Stimulated activated CD8-positive, alpha-beta memory T cell treated with anti-CD3 and anti-CD28 coated beads, Interleukin-4, amount 100 ng/mL, for 4 hours (primary cell): ENCODE measurements at regions not wholly inside any gene's neighbourhood (a gene's known extent, or its start where the extent isn't known, plus 50 kb on each side); places are given as distances from the start of the nearest gene placed in this dataset.

Experiments used
- DNase-seq, 2 donors: peaks; one replicate each; pipeline ENCODE4 v3.0.0-alpha.2; 2020; ENCODE audit warnings: low read depth in 2 of 2, low spot score in 1 of 2

DNA sequence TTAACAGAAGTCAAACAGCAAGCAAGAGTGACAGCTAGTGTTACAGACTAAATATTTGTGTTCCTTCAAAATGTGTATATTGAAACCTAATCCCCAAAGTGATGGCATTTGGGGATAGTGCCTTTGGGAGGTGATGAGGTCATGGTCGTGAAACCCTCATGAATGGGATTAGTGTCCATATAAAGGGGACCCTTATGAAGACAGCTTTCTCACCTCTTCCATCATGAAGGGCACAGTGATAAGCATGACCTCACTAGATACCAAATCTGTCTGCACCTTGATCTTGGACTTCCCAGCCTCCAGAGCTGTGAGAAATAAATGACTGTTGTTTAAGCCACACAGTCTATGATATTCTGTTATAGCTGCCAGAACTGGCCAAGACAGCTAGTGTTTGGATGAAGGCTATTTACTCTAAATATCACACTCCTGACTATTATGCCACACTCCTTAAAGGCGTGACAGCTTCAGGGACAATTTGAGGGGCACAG, 235.7 kb upstream of the TMEM72 start:
- no peak for DNase-seq

DNA sequence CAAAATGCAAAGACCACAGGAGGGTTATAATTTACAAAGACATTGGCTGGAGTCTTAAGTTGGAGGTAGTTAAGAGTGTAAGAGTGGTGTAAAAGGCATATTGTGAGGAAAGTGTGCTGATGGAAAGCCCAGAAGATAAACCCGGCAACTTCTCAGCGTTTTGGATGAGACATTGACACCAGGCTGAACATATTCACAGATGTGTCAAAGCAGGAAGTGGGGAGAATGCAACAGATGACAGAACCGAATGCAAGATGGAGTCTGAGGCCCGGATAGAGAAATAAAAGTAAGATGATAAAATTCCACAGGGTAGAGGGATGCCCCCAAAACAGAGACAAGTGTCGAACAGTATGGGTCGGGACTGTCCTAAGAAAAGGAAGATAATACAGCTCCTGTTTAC, 230.4 kb upstream of the TMEM72 start:
- no peak for DNase-seq

DNA sequence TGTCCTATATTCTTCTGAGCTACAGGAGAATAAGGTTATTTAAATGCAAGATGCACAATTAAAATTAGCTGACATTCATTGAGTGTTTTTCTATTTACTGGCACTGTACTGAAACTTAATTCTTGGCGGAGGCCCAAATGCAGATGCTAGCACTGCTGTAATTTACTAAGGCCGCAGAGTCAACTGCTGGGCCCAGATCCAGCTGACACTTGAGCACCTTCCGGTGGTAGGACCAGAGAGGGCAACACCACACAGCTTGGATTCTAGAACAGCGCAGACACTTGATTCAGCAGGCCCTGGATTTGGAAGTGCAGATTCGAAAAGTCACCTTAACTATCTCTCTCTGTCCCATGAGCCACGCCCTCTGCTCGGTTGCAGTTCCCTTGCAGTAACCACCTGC, 228.6 kb upstream of the TMEM72 start:
- no peak for DNase-seq

DNA sequence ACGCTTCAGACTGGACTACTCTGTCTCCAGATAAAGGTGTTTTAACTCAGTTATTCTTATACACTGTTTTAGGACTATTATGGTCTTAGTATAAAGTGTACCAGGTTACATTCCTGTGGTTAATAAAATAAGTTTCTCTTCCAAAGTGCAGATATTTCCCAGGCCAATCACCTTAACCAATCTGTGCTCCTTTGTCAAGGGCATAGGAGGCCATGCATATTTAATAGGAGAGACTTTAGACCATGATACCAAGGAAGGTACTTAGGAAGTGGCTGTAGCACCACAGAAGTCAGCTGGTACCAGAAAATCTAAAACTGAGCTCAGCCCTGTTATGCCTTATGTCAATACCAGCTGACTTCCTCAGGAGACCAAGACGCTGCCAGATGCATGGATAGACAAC, 226.5 kb upstream of the TMEM72 start:
- DNase-seq = no peak

DNA sequence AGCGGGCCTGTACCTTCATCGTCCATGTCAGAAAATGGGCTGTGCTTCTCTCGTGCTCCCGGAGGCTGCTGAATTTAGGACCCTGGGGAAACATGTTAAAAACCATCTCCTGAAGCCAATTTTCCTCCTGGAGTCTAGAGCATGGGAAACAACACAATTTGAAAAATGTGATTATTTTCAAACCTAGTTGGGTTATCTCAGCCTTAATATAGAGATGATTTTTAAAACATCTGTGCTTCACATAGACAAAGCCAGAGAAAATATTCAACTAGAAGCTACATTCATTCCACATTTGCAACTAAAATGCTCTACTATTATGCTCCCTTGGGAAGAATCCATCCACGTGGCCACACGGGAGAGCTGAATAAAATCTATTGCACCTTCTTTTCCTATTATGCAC, 225.9 kb upstream of the TMEM72 start:
- no peak for DNase-seq

DNA sequence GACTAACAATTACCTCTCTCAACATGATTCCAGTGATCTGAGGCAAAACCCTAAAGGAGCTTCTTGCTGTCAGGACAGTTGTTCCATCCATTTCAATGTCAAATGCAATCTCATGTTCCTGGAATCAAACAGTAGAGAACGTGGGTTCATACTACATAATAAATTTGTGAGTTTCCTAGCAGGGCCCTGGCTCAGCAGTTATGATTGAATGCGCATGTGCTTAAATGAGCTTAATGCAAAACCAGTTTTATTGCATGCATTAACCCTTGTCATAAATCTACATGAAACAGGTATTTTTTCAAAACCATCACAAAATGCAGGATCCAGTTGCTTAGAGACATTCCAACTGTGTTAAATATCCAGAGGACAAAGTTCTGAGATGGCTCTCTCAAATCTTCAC, 225.4 kb upstream of the TMEM72 start:
- no peak for DNase-seq

DNA sequence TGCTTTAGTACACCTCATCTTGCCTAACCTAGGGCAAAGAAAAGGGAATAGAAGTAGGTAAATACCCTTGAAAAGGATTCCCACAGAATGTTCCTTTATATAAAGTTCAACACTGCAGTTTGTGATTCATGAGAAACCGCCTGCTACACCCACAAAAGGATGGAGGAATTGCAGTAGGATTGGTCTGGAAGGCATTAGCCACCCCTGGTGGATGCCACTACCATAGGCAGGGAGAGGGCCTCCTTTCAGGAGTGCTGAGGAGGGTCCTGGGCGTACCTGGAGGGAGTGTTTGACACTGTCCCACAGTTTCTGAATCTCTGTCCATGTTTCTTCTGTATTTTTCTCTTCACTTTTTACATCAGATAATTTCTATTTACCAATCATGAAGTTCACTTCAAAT, 221.8 kb upstream of the TMEM72 start:
- no peak for DNase-seq

DNA sequence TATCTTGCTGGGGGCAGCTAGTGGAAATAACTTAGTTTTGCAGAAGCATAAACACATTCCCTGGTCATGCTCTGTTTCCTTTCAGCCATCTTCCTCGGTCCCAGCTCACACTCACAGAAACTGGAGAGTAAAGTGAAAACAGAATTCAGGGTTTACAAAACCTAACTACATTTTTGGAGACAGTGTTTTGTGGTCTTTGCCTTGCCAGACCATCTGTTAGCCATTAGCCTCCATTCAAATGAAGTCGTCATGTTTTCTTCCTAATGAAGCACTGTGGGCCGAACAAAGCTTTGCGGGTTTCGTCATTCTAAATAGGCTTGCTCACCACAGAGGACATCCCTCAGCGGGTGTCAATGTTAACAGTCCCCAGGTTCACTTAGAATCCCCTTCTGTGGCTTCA, 214.6 kb upstream of the TMEM72 start:
- DNase-seq = no peak

DNA sequence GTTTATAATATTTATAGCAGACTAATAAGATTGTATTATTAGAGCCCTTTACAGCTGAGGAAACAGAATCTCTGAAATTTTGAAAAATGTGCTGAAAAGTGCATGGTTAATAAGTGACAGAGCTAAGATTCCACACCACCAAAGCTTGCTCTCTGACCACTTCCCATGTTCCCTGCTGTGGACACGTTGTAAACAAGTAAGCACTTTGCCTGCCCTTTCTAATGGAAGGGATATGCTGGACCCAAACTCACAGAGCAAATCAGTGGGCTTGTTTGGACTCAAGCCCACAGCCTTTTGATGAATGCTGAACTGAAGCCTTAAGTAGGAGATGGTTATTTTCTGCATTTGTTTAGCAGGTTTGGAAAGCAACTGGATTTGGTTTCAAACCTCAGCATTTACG, 214.0 kb upstream of the TMEM72 start:
- no peak for DNase-seq

DNA sequence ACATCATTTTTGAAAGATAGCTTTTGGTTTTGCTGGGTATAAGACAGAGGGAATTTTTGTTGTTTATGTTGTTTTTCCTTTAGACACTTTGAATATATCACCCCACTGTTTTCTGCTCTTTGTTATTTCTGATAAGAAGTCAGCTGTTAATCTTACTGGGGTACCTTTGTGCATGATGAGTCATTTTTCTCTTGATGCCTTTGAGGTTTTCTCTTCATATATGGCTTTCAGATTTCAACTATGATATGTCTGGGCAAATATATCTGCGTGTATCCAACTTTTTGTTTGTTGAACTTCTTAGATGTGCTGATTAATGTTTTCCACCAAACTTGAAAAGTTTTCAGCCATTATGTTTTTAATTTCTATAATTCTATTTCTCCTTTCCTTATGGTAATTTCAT, 208.6 kb upstream of the TMEM72 start:
- DNase-seq = no peak

DNA sequence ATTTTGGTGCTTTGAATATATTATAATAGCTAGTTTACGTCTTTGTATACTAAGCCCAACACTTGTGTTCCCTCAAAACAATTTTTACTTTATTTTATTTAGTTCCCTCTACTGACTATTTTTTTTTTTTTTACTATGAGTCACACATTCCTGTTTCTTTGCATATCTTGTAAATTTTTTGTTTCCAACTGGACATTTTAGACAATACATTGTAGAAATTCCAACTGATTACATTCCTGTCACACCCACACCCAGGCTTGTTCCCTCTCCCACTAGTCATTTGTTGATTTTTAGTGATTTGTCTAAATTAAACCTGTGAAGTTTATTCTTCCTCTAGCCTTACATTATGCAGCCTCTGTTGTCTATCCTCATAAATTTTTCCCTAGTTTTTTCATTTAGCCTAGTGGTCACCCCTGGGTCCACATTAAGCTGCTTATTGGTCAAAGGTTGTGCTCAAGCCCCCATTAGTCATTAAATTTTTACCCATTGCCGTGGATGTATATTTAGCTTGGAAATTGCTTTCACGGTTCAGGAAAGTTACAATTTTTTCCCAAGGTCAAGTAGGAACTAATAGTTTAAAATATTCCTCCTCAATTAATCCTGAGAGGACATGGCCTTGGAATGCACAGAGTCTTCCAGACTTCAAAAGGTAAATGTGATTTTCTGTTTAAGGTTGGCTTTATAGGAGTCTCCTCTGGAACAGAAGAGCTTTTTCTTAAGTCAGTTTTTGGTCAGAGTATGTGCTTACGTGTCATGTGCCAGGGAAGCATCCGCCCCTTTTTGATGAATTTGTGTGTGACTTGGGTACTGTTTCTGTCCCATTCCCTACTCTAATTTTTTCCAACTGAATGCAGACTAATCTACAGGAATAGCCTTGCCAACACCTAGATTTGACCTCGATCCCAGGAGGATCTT, 207.6 kb upstream of the TMEM72 start:
- no peak for DNase-seq

DNA sequence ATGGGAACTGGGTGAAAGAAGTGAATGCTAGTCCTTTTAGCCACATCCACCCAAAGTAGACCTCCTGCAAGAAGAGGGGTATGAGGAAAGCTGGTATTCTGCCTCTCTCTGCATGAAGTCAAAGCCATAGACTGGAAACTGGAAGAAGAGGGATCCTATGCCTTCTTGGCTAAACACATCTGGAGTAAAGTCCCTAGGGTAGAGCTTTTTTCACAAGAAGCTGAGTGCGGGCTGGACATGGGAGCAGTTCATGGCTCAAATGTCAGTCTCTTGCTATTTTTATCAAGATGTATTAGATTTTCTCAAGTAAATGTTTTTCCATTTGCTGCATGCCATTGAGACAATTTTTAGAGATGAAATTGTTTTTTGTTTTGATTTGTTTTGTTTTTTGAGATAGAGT, 206.5 kb upstream of the TMEM72 start:
- no peak for DNase-seq

DNA sequence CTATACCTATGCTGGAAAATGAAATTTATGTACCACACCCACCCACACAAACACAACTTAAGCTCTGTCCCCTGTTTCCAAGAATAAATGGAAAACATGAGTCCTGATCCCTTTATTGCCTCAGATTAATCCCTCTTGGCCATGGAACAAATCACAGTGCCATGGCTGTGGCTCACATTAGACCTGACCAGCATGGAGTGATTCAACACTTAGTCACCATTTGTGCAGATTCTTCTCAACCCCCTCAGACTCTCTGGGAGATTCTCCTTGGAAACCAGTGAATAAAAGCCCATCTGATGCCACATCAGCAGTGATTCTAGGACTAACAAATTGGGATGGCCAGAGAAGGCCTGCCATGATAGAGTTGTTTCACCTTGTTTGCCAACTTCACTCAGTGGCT, 204.4 kb upstream of the TMEM72 start:
- no peak for DNase-seq

DNA sequence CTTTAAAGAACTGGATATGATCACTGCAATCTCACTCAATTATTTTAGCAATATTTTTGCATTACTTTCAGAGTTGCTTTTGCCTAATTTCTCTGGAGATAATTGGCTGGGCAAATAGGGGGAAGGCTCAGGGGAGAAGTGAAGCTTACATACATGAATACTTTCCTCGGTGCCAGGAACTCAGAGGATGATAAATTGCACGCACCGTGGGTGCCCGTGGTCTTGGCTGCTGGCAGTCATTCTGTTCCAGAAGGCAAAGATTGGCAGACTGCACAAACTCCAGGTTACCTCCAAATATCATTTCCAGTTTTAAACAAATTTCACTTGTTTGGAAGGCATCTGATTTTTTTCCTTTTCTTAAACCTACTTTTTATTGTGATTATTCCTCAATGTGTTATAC, 197.8 kb upstream of the TMEM72 start:
- DNase-seq = no peak

DNA sequence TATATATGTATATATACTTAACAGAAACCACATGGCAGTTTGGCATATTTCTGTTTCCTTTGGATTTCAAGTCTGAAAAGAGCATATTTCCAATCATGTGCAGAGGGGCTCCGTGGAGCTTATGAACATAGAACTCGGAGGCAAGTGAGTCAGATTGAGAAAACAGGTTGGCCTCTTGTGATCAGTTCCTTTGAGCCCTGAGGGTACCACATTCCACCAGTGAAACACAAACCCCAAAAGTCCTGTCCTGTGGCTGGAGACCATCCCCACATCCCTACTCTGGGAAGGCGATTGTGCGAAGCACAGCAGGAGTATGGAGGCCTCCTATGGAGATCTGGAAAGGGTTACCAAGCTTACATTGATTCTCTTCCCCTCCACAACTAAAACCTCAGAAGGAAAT, 196.7 kb upstream of the TMEM72 start:
- no peak for DNase-seq

DNA sequence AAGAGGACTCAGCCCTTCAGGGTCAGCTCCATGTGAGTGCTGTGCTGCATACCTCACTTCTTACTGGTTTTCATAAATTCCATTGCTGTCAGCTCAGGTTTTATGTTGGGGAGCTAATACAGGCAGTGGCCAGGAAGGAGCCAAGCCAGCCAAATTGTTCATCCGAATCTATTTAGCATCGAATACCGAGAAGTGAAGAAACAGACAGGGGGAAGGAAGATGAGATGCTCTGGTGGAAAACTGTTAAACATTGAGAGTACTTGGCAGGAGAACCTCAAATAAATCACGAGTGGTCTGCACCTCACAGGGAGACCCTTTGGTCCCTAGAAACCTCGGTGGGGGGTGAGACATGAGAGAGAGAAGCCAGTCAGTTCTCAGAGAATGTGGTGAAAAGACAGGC, 196.0 kb upstream of the TMEM72 start:
- no peak for DNase-seq

DNA sequence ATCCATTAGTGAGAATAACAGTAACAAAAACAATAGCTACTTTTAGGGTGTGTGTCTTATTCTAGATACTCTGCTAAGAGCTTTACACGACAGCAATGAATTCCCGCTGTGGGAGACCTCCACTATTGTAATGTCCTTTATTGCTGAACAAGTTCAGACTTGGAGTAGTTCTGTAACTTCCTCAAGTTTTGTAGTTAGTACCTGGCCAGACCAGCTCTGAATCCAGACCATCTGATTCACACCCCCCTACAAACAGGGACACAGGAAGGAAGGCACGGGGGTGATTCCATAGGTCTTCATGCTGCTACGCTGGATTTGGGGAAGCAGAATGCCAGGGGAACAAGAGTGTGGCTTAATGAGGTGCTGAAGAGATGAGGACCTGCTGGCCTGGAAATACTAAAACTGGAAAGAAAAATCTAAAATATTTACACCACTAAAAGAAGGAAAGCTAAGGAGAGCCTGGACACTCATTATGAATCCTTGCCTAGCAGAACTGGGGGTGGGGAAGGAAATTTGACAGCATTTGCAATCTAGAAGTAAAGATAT, 194.6 kb upstream of the TMEM72 start:
- no peak for DNase-seq

DNA sequence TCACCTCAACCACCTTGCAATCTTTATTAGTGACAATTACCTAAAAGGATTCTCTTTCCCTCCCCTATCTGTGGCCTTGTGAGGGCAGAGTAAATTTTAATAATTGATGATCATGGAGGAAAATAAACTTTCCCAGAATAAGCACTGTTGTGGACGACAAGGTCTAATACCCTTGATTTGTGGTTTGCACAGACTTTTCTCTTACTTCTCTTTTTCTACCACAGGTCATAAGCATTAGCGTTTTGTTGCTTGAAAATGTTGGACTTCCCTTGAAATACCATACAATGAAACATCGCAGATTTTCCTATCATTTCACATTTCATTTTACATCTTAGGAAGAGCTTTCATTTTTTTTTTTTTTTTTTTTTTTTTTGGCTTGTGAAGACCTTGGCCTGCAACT, 188.1 kb upstream of the TMEM72 start:
- no peak for DNase-seq

DNA sequence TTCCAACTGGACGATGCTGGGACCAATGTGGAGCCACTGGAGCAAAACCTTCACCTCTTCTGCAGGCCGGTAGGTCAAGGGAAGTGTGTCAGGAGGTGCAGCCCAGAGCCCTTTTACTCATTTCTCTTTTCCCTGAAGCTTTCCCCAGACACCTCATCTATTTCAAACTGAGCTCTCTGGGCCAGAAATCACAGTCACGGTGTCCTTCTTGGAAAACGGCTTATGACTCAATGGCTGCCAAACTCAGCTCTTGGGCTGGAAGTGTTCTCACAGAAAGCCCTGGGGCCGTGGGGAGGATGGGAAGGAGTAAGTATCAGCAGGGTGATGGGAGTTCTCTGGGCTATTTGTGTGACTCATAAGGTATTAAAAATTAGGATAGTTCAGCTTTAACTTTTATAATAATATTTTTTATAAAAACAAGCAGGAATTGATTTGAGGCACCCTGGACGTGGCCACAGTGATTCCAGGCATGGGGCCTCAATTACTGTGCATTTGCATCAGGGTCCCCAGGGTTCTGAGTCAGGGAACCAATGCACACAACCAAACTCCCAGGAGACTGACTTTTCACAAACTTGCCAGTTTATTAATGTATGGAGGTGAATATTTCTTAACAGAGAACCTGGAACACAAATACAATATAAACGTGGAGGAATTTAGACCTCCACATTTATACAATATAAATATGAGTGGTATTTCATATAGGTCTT, 187.4 kb upstream of the TMEM72 start:
- no peak for DNase-seq

DNA sequence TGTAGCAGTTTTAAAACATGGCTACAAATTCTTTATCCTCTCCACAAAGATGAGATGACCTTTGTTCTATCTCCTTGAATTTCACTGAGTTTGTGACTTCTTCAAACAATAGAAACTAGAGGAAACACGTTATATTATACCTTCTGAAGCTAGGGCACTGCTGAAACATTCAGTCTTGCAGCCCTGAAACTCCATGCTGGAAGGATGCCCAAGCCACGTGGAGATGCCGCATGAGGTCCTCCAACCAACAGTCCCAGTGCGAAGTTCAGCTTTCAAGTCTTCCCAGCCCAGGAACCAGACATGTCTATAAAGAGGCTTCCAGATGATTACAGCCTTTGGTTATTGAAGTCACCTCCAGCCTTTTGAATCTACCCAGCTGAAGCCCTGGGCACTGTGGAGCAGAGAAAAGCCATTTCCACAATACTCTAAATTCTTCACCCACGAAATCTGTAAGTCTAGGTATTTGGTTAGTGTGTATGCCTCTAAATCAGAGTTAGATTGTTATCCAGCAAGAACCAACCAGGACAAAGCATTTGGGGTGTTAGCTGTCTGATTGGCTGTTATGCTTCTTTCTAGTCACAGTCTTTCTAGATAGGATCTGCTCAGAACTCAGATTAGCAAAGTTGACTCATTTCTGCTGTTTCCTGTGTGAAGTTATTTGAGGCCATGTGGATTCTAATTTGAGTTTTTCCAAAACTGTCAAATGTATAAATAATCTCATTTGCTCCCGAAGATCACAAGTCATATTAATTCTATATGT, 186.5 kb upstream of the TMEM72 start:
- DNase-seq = no peak

DNA sequence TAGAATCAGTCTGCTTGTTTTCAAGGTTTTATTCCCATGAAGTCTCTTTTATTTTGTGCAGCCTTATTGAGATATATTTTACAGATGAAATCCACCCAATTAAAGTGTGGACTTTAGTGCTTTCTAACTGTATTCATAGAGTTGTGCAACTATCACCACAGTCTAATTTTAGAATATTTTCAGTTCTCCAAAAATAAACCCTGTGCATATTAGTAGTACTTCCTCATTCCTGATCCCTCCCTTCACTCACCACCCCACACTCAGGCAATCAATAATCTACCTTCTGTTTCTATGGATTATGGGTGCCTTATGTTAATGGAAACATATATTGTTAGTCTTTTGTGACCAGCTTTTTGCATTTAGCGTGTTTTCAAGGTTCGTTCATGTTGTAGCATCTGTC, 185.7 kb upstream of the TMEM72 start:
- no peak for DNase-seq

DNA sequence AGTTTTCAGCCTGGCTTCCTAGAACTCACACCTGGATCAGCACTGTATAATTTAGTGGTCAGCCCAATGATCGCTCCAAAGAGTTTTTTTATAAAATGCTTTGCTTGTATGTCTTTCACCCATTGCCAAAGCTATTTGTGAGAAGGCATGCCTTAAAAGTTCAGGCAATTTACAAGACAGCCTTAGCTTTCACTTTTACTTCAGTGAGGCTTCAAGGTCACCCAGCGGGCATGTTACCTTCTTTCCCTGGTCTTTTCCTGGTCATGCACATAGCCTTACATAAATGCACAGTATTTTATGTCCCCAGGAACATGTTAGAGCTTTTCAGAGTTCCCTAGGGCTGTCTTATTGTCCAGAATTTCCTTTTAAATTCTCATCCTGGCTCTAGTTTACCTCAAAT, 179.9 kb upstream of the TMEM72 start:
- no peak for DNase-seq
